GM21717 (cell line): ENCODE measurements at regions not wholly inside any gene's neighbourhood (a gene's known extent, or its start where the extent isn't known, plus 50 kb on each side); places are given as distances from the start of the nearest gene placed in this dataset.

Experiments used
- ATAC-seq: cut with Tn5 transposase; IDR thresholded peaks from one replicate; pipeline ENCODE4 v1.9.1; 2021; ENCODE audit warnings: mild to moderate bottlenecking, moderate library complexity; ENCODE audit not compliant: unreplicated experiment

- ATAC-seq = no peak
Measured at GRCh38 chr10:78771260-78771659, 297.5 kb upstream of the ZMIZ1 start.

DNA sequence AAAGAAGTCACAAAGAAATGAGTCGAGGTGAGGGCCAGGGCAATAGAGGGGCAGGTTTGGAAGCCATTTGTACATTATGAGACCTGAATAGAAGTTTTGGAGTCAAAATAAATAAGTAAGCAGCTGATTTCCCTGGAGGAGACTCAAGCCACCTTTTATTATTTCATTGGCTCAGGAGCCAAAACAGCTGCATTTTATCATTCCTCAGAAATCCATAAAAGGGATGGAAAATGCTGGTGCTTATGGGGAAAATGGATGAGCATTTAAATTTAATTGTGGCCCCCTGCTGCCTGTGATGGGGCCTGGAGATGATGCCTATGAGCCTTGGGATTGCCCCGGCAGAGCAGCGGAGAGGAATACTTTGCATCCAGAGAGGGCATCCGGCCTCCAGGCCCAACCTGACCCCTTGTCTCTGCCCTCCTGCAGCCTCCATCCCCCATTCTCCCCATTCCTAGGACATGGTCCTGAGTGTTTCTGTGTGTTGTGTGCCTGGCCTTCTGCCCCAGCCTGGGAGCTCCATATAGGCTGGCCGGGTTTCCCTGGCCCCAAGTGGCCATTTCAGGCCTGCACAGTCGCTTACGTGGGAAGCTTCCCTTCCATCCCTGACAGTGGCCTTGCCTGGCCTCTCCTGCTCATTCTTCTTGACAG is 296.8 kb upstream of the ZMIZ1 start:
- ATAC-seq = no peak

GRCh38 chr10:78772486-78772885 is 296.3 kb upstream of the ZMIZ1 start:
- no peak for ATAC-seq

DNA sequence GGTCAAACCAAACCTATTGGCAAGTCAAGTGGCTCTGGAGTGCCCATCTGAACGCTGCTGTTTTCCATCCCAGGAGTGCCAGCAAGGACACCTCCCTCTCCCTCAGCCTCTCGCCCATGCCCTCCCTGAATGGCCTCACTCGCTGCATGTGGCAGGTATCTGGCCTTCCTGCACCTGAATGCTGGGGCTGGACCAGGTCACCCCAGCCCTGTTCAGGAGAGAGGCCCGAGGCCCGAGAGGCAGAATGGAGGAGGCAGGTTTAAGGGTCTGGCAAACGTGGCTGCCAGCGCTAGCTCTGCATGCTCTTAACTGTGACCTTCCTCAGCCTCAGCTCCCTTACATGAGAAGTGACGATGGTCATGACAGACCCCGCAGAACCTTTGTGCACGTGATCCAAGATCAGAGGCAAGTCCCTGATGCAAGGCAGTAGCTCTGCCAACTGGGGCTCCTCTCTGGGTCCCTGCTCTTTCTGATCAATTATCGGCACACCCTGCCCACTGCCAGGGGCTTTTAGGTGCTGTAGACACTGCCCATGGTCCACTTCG is 295.7 kb upstream of the ZMIZ1 start:
- ATAC-seq = no peak

DNA sequence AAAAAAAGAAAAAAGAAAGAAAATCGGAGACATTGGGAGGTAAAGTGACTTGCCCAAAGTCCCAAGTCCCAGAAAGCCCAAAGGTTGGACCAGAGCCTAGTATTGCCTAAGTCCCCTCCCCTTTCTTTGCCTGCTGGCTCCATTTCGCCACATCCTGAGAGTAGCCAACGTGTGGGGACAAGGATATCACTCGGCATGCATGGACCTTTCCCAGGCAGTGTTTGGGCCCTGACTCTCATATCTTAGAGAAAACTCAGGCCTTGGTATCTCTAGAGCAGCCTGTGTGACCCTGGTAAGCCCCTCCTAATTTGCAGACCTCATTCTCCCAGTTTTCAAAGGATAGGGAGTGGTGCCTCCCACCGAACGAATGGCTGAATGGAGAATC is 294.2 kb upstream of the ZMIZ1 start:
- no peak for ATAC-seq

DNA sequence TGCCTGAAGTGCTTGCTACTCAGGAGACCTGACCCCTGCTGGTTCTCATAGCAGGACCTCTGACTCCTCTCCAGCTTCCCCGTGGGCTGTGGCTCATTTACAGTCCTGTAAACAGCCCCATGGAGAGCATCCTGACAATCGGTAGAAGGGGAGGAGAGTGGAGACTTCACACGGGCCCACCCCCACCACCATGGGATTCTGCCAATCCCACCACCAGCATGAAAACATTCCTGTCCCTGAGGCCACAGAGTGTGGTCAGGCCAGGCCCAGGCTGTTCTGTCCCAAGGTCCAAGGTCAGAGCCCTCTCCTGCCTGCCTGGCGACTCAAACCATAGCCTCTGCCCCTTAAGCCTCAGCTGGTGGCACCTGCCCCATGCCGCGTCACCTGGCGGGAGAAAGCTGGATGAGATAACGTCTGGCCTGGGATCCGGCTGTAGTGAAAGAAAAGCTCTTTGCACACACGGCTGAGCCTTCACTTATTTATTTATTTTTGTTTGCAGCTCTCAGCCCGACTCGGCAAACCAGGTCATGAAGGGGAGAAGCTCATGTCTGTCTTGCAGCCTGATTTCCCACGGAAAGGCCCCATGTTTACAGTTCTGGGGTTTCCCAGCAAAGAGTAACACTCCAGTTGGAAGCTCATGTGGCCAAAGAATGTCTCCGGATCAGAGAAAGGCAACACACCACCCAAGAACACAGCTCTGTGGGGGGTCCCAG is 293.6 kb upstream of the ZMIZ1 start:
- ATAC-seq = no peak

GRCh38 chr10:78775891-78776290 is 292.9 kb upstream of the ZMIZ1 start:
- ATAC-seq = no peak

DNA sequence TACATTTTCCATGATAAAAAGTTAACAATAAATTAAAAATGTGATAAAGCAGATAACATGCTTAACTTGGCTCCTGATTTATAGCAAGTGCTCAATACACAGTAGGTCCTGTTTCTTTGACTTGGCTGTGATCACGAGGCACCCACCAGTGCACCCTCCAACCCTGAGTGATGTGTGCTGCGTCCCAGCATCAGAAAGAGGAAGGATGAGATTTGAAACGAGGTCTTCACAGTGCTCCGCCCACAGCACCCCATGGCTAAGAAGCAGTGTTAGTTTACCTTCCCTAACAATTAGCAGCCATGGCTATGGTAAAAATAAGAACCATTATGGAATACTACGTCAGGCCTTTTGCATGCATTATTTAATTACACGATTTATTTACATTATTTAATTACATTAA is 292.0 kb upstream of the ZMIZ1 start:
- no peak for ATAC-seq

DNA sequence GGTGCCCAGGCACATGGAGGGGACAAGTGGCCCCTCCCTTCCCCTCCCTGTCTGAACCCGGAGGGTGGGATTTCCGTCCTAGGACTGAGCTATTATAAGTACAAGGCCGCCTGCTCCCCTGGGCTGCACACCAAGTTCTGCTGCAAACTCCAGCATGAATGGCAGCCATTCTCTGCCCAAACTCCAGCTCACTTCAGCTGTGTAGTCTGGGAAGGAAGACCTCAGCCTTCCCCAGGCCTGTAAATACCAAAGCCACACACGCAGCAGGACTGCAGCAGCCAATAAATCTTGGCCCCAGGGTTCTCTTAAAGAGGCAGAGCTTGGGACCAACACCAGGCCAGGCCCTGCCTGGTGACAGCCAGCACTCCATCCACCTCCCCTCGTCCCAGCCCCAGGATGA is 291.3 kb upstream of the ZMIZ1 start:
- no peak for ATAC-seq

- no peak for ATAC-seq
Measured at GRCh38 chr10:78777867-78778266, 290.9 kb upstream of the ZMIZ1 start.

GRCh38 chr10:78778444-78779338 is 290.1 kb upstream of the ZMIZ1 start:
- no peak for ATAC-seq

DNA sequence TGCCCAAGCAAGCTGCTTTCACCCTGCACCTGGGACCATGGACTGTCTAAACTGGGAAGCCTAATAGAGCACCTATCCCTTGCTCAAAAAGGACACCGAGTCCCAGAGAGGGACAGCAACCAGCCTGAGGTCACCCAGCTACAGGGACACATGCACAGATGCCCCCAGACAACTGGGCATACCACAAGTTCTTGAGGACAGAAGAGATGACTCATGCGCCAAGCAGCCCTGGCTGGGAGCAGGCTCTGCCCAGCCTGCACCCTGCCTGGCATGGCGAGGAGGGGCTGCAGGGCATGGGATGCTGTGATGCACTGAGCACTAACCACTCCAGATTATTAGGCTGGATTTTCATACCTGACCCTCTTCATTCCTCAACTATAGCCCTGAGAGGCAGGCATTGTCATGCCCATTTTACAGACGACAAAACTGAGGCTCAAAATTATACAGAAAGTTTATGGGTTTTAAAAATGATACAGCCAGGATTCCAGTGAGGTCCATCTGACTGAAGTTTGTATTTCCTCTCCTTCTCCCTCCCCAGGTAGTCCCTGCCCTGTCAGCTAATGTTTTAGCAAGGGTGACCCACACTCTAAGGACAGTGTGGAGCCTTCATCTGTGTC is 289.3 kb upstream of the ZMIZ1 start:
- ATAC-seq = no peak

GRCh38 chr10:78780551-78780961 is 288.2 kb upstream of the ZMIZ1 start:
- ATAC-seq = no peak

- ATAC-seq = no peak
Measured at GRCh38 chr10:78781251-78781913, 287.4 kb upstream of the ZMIZ1 start.

GRCh38 chr10:78781991-78782390 is 286.8 kb upstream of the ZMIZ1 start:
- ATAC-seq = no peak

DNA sequence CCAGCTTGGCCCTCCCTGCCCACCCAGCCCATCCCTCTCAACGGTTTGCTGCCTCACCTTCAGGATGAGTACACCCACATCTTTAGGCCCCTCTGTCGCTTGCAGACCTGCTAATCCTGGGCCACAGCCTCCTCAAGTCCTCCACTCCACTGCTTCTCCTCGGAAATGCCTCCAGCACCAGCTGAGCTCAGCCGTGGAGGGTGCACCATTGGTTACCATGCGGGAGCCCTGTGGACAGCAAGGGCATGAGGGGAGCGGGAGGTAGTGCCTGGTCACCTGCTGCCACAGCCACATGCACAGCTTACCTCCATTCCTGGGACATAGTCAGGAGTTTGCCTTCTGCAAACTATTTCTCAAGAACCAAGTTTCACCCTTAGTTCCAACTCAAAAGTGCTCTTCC is 286.3 kb upstream of the ZMIZ1 start:
- no peak for ATAC-seq

GRCh38 chr10:78783753-78784152 is 285.0 kb upstream of the ZMIZ1 start:
- no peak for ATAC-seq

DNA sequence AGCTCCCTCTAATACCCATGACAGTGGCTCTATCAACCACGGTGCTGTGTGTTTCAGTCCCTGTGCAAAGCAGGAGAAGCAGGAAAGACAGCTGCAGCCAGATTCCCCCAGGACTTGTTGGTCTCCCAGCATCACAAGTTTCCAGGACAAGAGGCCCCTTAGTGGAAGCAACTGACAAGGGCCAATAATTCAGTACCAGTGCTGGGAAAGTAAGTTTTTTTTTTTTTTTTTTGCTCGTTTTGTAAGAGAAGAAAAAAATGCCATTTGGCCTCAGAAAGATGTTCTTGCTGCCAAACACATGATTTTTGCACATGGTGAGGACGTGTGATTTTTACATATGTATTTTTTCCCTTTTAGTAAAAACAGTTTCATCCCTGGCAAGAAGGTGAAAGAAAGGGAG is 284.2 kb upstream of the ZMIZ1 start:
- ATAC-seq = no peak

DNA sequence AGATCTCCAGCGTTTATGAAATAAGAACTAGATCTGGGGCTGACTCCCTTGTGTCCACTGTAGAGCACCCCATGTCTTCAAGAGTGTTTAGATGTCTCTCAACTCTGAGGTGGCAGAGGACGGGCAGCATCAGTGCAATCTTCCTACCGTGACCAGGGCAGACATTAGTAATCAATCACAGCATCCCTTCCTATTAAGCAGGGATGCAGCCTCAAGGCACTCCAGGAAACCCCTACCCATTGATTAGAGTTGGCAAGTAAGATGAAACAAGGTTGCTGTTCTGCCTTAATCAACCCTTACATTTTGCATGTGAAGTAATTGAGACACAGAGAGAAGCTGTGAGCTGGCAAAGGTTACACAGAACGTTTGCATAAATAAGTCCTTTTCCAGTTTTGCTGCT is 283.7 kb upstream of the ZMIZ1 start:
- no peak for ATAC-seq

DNA sequence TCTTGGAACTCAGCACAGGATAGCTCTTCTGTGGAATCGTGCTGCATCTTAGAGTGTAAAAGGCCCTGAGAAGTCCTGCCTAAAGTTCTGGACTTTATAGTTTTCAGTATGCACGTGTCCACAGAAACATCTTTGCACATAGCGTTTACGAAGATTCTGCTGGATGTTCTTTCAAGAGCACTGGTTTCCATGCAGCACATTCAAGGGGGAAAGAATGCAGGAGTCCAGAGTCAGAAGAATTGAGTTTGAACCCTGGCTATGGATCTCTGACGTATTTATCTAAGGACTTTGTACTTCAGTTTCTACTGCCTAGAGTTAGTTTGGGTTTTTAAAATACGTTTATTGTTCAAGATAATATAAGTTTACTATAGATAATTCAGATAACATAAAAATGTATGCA is 282.8 kb upstream of the ZMIZ1 start:
- ATAC-seq = no peak

- ATAC-seq = no peak
Measured at GRCh38 chr10:78787125-78787524, 281.6 kb upstream of the ZMIZ1 start.
